SH-SY5Y (cell line): ENCODE measurements at regions not wholly inside any gene's neighbourhood (a gene's known extent, or its start where the extent isn't known, plus 50 kb on each side); places are given as distances from the start of the nearest gene placed in this dataset.

ENCODE experiments used
- GATA2 ChIP-seq: IDR thresholded peaks from 2 replicates; pipeline ENCODE4 v1.6.1; 2011; ENCODE audit warnings: mild to moderate bottlenecking, low read depth, low read length
- GATA3 ChIP-seq: IDR thresholded peaks from 2 replicates; pipeline ENCODE4 v1.6.1; 2011; ENCODE audit warnings: low read depth, mild to moderate bottlenecking, low read length, moderate library complexity

- TF ChIP-seq GATA2 (no peak), GATA3 (no peak)
Observed at GRCh38 chr2:234374736-234375135, 122.1 kb downstream of the ARL4C start.
